GM19025 (cell line): ENCODE measurements at regions not wholly inside any gene's neighbourhood (a gene's known extent, or its start where the extent isn't known, plus 50 kb on each side); places are given as distances from the start of the nearest gene placed in this dataset.

Experiments used
- ATAC-seq: cut with Tn5 transposase; IDR thresholded peaks from one replicate; pipeline ENCODE4 v1.9.1; 2021; ENCODE audit warnings: mild to moderate bottlenecking, low read depth, moderate library complexity; ENCODE audit not compliant: unreplicated experiment

DNA sequence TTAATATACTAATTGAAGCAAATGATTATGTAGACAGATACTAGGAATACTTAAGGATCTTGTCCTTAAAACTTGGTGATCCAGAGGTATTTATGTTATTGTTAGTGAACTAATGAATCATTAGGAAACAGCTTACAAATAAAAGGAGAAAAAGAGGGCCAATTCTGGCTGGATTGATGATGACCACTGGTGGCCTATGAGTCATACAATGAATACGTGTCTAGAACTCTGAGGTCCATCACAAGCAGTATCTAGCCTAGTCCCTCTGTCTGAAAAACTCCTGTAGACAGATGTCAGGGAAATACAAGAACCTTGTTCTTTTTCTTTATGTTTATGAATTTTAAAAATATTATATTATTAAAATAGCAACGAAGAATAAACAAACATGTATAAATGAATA lies 51.7 kb upstream of the RTL1 start:
- no peak for ATAC-seq

DNA sequence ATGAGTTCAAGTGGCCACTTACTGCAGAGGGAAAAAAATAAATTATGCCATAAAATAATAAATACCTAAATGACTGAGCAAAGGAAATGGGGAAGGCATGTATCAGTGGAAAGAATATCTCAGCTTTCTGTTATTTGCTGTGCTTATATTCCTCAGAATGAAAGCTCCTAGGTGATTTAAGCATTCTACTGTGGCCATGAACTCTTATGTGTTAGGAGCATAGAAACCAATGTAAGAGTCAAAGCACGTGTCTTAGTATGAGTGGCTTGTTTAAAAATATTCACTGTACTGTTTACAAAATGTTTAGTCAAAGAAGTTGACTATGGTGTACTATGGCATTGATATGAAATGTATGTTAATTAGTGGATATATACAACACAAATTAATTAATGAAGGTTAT lies 59.0 kb upstream of the RTL1 start:
- no peak for ATAC-seq

DNA sequence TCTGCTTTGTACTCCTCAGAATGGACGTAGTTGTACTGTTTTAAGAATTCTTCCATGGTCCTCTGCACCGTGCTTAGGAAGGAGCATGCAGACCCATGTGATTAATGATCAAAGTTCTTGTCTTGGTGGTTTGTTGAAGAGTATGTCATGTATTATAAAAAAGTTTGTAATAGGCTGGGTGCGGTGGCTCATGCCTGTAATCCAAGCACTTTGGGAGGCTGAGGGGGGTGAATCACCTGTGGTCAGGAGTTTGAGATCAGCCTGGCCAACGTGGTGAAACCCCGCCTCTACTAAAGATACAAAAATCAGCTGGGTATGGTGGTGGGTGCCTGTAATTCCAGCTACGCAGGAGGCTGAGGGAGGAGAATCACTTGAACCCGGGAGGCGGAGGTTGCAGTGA lies 61.8 kb upstream of the RTL1 start:
- ATAC-seq, result no peak

DNA sequence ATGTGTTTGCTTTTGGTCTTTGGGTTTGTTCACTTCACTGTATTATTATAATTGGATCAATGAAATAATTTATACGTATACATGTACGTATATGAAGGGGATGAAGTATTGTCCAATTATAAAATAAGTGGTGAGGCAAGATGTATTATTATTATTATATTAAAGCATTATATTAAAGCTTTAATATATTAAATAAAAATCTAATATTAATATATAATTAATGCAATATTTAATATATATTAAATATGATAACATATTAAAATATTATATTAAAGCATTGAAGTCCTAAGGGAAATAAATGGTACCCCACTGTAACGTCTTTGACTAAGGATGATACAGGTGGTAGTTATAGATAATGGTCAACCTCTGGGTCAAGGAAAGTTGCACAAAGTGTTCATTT lies 63.7 kb upstream of the RTL1 start:
- no peak for ATAC-seq

DNA sequence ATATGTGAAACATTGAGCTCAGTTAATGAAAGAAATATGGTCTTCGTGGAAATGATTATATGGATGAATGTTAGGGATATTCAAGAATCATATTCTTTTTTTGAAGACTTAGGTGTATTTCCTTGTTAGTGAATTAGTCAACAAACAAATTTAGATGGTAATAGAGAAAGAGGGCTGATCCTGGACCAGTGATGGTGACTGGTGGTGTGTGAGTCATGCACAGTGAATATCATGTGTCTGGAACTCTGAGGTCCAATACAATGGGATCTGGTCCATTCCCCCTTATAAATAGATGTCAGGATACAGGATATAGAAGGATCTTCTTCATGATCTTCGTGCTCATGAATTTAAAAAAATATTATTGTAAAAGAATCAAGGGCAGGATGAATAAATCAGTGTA lies 64.4 kb upstream of the RTL1 start:
- no peak for ATAC-seq

DNA sequence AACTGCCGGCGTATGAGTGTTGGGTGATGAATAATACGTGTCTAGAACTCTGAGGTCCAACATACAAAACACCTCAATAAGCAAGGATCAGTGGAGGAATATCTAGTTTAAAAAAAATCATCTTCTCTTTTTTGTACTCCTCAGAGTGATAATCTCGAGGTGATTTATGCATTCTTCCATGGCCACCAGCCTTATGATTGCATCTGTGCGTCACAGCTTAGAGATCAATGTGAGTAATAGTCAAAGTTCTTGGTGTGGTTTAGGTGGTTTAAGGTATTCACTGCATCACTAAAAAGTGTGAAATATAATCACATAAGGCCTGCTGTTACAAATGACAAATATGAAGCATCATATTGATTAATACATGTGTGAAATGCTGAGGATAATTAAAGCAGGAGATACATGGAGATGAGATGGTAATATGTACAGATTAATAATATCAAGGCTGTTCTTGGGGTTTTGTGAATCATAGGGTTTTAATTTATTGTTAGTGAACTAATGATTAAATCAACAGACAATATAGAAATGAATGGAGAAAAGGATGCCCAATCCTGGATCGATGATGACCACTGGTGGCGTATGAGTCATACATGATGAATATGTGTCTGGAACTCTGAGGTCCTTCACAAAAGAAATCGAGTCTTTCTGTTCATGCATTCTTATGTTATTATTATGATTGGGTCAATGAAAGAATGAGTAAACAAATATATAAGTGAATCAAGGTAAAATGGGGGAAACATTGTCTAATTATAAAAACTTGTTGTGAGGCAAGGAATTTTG lies 68.8 kb upstream of the RTL1 start:
- ATAC-seq, result no peak

DNA sequence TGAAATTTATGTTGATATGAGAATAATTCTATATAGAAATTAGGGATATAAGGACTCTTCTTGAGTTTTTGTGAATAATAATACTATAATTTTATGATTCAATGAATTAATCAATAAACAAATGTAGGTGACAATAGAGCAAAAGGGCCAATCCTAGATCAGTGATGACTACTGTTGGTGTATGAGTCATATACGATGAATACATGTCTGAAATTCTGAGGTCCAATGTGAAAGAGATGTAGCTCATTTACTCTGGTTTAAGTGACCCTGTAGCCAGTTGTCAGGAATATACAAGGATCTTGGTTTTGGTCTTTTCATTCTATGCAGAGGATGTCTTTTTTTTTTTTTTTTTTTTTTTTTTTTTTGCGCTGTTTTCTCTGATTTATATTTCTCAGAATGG lies 72.1 kb upstream of the RTL1 start:
- ATAC-seq, result no peak

DNA sequence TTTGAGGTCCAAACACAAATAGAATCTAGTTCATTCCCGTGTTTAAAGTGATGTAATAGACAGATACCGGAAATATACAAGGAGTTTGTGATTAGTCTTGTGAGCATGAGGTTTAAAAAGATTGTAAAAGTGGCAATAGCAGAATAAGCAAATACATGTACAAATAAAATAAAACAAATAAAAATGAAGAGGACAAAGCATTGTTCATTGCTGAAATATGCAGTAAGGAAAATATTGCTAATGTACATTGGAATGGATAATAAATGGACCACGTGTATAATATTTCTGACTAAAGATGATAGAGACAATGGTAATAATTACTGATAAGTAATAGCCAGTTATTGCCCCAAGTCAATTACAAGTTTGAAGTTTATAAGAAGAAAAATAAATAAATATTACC lies 75.6 kb upstream of the RTL1 start:
- ATAC-seq, result no peak

DNA sequence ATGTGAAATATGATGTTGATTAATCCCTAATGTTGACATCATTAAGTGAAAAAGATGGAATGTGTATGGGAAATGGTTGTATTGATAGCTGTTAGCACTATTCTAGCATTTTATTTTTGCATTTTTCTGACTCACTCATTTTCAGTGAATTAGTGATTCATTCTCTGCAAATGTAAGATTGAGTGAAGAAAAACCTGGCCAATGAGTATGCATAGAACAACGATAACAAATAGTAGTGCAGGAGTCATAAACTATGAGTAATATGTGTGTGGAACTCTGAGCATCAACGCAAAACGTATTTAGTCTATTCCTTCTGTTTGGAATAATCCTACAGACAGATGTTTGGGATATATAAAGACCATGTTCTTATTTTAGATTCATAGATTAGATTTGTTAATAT lies 76.3 kb upstream of the RTL1 start:
- ATAC-seq, result no peak

DNA sequence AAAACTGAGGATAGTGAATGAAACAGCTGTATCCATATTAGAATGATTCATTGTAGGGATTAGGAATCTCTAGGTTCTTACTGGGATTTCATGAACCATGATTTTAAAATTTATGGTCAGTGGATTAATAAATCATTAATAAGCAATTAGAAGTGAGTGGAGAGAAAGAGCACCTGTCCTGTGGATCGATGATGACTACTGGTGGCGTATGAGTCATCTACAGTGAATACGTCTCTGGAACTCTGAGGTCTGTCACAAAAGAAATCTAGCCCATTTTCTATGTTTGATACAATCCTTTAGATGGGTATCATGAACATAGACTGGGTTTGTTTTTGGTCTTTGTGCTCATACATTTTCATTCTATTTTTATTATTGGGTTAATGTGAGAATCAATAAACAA lies 77.3 kb upstream of the RTL1 start:
- no peak for ATAC-seq

DNA sequence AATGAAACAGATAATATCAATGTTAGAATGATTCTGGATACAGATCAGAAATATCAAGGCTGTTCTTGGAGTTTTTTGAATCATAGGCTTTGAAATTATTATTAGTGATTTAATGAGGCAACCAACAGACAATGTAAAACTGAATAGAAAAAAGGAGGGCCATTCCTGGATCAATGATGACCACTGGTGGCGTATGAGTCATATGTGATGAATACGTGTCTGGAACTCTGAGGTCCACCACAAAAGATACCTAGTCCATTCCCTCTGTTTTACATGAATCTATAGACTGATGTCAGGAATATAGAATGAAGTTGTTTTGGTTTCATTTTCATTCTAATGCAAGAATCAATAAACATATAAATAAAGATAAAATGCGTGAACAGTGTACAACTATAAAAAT lies 78.3 kb upstream of the RTL1 start:
- no peak for ATAC-seq

DNA sequence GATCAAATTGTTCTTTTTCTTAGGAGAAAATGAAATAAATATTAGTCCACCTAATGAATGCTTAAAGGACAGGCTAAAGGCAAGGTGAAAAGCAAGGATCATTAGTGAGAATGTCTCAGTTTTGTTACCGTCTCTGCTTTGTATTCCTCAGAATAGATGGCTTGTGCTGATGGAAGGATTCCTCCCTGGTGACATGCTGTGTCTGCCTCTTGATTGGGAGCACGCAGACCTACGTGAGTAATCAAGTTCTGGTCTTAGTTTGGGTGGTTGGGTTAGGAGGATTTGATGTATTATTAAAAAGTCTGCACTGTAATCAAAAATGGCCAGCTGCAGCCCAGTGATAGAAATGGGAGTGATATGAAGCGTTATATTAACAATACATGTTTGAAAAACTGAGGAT lies 78.8 kb upstream of the RTL1 start:
- ATAC-seq, result no peak

DNA sequence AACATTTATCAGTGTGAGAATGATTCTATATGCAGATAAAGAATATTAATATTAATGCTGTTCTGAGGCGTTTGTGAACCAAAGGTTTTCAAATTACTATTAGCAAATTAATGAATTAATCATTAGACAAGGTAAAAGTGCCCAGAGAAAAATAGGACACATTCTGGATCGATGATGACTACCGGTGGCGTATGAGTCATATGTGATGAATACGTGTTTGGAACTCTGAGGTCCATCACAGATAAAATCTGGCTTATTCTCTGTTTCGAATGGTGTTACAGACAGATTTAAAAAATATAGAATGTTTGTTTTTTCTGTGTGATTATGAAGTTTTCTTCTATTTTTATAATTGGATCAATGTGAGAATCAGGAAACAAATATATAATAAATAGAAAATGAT lies 79.2 kb upstream of the RTL1 start:
- no peak for ATAC-seq

DNA sequence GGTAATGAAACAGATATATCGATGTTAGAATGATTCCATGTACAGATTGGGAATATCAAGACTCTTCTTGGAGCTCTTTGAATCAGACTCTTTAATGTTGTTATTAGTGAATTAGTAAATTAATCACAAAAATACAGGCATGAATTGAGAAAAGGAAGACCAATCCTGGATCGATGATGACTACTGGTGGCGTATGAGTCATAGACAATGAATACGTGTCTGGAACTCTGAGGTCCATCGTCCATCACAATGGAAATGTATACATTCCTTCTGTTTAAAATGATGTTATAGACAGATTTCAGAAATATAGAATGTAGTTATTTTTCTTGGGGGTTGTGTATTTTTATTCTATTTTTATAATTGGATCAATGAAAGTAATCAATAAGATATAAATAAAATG lies 80.2 kb upstream of the RTL1 start:
- no peak for ATAC-seq

DNA sequence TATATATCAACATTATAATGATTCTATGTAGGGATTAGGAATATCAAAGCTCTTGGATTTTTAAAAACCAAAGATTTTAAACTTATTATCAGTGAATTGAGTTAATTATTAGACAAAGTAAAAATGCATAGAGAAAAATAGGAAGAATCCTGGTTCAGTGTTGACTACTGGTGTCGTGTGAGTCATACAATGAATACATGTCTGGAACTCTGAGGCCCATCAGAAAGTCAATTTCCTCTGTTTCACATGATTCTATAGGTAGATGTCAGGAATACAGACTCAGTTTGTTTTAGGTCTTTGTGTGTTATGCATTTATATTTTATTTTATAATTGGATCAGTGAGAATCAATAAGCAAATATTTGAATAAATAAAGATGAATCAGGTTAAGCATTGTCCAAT lies 84.5 kb upstream of the RTL1 start:
- no peak for ATAC-seq

DNA sequence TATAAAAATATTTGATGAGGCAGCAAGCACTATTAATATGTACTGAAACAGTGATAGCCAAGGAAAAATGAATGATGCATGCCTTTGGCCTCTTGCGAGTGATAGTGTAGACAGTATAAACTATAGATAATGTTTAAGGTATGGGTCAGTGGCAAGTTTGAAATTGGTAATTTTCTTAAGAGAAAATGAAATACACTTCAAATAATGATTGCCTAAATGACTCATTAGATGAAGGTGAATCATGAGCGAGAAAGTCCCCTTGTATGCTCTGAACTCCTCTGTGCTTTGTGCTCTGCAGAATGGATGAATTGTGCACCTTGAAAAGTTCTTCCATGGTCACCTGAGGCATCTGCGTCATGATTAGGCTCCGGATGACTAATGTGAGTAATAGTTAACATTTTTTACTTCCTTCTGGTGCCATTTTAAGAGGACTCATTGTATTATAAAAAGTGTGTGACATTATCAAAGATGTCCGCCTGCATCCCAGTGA lies 84.9 kb upstream of the RTL1 start:
- ATAC-seq, result no peak

DNA sequence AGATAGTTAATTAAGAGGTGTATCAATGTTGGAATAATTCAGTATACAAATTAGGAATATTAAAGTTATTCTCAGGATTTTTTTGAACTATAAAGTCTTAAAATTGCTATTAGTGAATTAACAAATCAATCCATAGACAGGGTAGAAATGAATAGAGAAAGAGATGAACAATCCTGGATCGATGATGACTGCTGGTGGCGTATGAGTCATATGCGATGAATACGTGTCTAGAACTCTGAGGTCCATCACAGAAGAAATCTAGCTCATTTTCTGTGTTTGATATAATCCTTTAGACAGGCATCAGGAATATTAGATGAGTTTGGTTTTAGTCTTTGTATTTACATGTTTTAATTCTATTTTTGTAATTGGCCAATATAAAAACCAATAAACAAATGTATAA lies 85.4 kb upstream of the RTL1 start:
- no peak for ATAC-seq

DNA sequence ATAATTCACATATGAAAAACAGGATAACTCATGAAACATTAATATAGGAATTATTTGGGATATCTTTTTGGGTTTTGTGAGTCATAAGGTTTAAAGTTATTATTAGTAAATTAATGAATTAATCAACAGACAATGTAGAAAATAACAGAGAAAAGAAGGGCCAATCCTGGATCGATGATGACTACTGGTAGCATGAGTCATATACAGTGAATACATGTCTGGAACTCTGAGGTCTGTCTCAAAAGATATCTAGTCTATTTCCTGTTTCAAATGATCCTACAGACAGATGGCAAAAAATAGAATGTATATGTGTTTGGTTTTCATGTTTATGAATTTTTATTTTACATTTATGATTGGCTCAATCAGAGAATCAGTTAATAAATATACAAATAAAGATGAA lies 86.4 kb upstream of the RTL1 start:
- no peak for ATAC-seq

DNA sequence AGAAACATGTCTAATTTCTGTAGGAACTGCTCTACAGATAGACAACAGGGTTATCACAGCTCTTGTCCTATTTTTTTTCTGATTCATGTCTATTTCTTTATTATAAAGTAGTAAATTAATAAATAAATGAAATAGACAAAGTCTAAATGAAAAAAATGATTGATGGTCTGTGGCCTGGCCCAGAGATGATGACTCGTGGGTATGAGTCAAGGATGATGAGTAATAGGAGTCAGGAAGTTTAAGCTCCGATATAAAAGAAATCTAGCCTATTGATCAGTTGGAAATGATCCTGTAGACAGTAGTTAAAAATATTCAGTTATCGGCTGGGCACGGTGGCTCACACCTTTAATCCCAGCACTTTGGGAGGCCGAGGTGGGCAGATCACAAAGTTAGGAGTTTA lies 90.6 kb upstream of the RTL1 start:
- ATAC-seq, result no peak

DNA sequence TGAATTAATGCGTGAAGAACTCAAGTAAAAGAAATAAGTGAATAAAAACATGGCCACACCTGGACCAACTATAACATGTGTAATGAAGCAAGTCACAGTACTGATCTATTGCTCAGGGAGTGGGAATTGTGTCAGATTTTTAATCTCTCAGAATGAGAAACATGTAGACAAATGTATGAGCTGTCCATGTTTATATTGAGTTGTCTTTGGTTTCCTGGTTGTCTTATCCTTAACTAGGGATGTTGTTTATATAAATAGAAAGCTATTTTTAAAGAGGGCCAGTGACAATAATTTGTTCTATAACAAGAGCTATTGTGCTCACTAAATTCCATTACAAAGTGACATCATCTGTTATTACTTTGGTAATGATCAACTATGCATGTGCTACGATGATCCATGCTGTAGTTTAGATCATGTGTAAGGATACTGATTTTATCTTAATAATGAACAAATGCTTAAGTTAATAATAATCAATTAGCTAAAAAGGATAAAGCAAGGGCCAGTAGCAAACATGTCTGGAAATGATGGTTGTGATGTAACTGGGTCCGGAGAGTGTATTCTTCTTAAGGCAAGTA lies 91.3 kb upstream of the RTL1 start:
- ATAC-seq, result no peak

DNA sequence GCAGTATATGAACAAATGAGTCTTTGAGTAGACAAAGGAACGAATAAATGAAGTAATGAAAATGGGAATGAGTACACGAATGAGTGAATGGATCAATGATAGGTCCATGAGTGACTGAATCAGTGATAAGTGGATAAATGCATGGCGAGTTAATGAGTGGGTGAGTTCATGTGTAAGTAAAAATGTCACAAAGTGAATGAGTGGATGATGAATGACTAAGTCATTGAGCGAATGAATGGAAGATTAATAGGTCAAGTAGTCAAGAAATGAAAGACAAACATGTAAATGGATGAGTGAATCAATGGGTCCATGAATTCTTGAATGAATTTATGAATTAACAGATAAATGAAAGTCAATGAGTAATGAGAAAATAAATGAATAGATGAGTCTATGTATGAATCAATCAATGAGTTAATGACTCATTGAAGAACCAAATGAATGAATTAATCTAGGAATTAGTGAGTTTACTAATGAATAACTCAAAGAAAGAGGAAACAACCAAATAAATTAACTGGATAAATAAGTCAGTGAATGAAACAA lies 97.3 kb upstream of the RTL1 start:
- ATAC-seq, result no peak
